Osteoblast (primary cell): ENCODE measurements at regions not wholly inside any gene's neighbourhood (a gene's known extent, or its start where the extent isn't known, plus 50 kb on each side); places are given as distances from the start of the nearest gene placed in this dataset.

ENCODE experiments used
- DNase-seq: peaks from one replicate; pipeline ENCODE4 v3.0.0; 2011; ENCODE audit warnings: low spot score, mixed read lengths; ENCODE audit not compliant: insufficient read length; ENCODE audit errors: missing footprints
- H2AFZ ChIP-seq: 2 replicates; pipeline ENCODE4 v1.6.0; 2011; ENCODE audit warnings: mild to moderate bottlenecking, low read length
- H3K27ac ChIP-seq: 2 replicates; pipeline ENCODE4 v1.5.1; 2011; ENCODE audit warnings: mild to moderate bottlenecking, low read depth, low read length, moderate library complexity
- H3K27me3 ChIP-seq: 2 replicates; pipeline ENCODE4 v1.6.0; 2012; ENCODE audit warnings: mild to moderate bottlenecking, control low read depth, inconsistent platforms, low read length, moderate library complexity; ENCODE audit not compliant: insufficient read depth
- H3K36me3 ChIP-seq: 2 replicates; pipeline ENCODE4 v1.5.1; 2011; ENCODE audit warnings: mild to moderate bottlenecking, low read length, control low read depth, moderate library complexity; ENCODE audit not compliant: insufficient read depth
- H3K4me1 ChIP-seq: 2 replicates; pipeline ENCODE4 v1.5.1; 2011; ENCODE audit warnings: mild to moderate bottlenecking, low read length, control low read depth, moderate library complexity; ENCODE audit not compliant: insufficient read depth
- H3K4me2 ChIP-seq: 2 replicates; pipeline ENCODE4 v1.6.0; 2011; ENCODE audit warnings: mild to moderate bottlenecking, low read length; ENCODE audit not compliant: insufficient read depth
- H3K4me3 ChIP-seq: fragments of 200-600 bp; sonication (generic); 3 replicates; pipeline ENCODE4 v1.5.1; 2012; ENCODE audit warnings: mild to moderate bottlenecking, low read length, inconsistent platforms; ENCODE audit not compliant: insufficient read depth
- H3K79me2 ChIP-seq: 2 replicates; pipeline ENCODE4 v1.6.0; 2012; ENCODE audit warnings: mild to moderate bottlenecking, low read length, control low read depth, inconsistent platforms; ENCODE audit not compliant: insufficient read depth
- H3K9me3 ChIP-seq: 2 replicates; pipeline ENCODE4 v1.5.1; 2011; ENCODE audit warnings: low read depth, low read length, control low read depth
- H4K20me1 ChIP-seq: 2 replicates; pipeline ENCODE4 v1.6.0; 2012; ENCODE audit warnings: mild to moderate bottlenecking, low read length, control low read depth; ENCODE audit not compliant: insufficient read depth
- CTCF ChIP-seq: IDR thresholded peaks from 2 replicates; pipeline ENCODE4 v1.5.1; 2011; ENCODE audit warnings: mild to moderate bottlenecking, low read depth, low read length, moderate library complexity; ENCODE audit errors: extremely low read depth

DNA sequence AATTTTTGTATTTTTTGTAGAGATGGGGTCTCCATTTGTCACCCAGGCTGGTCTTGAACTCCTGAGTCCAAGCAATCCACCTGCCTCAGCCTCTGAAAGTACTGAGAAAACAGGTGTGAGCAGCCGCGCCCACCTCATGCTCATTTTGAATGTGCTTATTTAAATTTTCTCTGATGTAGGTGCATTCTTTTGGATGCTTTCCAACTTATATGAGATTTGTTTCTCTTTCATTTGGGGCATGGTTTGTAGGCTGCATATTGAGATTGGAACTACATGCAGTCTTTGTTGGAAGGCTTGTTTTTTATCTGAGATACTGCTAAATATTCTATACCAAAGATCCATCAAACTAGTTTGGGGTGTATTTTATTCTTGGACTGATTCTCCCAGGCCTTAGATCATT lies 81.0 kb upstream of the IVNS1ABP start:
- TF ChIP-seq CTCF, result no peak
- Histone ChIP-seq H3K4me3 (no peak overlapping the region), H3K9me3 (no peaks in the 10 kb centered on the region), H3K4me2 (no peak overlapping the region), H3K79me2 (no peaks in the 10 kb centered on the region), H4K20me1 (no peaks in the 10 kb centered on the region), H3K27ac (no peak overlapping the region), H3K27me3 (no peaks in the 10 kb centered on the region), H3K4me1 (peaks cover 17% of the 10 kb centered on the region), H3K36me3 (no peaks in the 10 kb centered on the region), H2AFZ (no peak overlapping the region)
- no peak for DNase-seq

DNA sequence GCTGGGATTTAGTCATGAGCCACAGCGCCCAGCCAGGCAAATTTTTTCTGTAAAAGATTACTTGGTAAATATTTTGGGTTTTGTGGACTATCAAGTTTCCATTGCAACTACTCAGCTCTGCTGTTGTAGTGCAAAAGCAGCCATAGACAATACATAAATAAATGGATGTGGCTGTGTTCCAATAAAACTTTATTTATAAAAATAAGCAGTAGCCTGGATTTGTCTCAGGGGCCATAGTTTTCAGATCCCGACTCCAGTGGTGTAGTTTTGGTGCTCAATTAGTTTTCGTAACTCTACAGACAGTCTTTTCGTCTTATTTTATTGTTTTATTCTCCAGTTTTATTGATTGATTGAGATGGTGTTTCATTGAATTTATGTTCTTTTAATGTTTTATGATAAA lies 80.1 kb upstream of the IVNS1ABP start:
- Histone ChIP-seq H3K27me3 (no peaks in the 10 kb centered on the region), H4K20me1 (no peaks in the 10 kb centered on the region), H3K4me1 (peaks cover 17% of the 10 kb centered on the region), H2AFZ (no peak overlapping the region), H3K9me3 (no peaks in the 10 kb centered on the region), H3K27ac (no peak overlapping the region), H3K79me2 (no peaks in the 10 kb centered on the region), H3K36me3 (no peaks in the 10 kb centered on the region), H3K4me2 (no peak overlapping the region), H3K4me3 (no peak overlapping the region)
- no peak for DNase-seq
- TF ChIP-seq CTCF, result no peak

GRCh38 chr1:185396126-185396525 lies 79.1 kb upstream of the IVNS1ABP start:
- Histone ChIP-seq H3K36me3 (no peaks in the 10 kb centered on the region), H3K27me3 (no peaks in the 10 kb centered on the region), H3K9me3 (no peaks in the 10 kb centered on the region), H3K4me3 (no peak overlapping the region), H3K4me2 (no peak overlapping the region), H4K20me1 (no peaks in the 10 kb centered on the region), H3K27ac (no peak overlapping the region), H2AFZ (no peak overlapping the region), H3K4me1 (peaks cover 15% of the 10 kb centered on the region), H3K79me2 (no peaks in the 10 kb centered on the region)
- no peak for TF ChIP-seq CTCF
- DNase-seq, result no peak

- Histone ChIP-seq H2AFZ (no peak overlapping the region), H3K79me2 (no peaks in the 10 kb centered on the region), H3K27ac (no peak overlapping the region), H3K4me2 (no peak overlapping the region), H3K4me1 (no peaks in the 10 kb centered on the region), H3K4me3 (no peak overlapping the region), H3K9me3 (no peaks in the 10 kb centered on the region), H3K27me3 (no peaks in the 10 kb centered on the region), H4K20me1 (no peaks in the 10 kb centered on the region), H3K36me3 (no peaks in the 10 kb centered on the region)
- no peak for TF ChIP-seq CTCF
- DNase-seq, result no peak
Observed at GRCh38 chr1:185393815-185394214, 76.8 kb upstream of the IVNS1ABP start.
